ENCODE measurements at regions not wholly inside any gene's neighbourhood (a gene's known extent, or its start where the extent isn't known, plus 50 kb on each side); places are given as distances from the start of the nearest gene placed in this dataset.

DNA sequence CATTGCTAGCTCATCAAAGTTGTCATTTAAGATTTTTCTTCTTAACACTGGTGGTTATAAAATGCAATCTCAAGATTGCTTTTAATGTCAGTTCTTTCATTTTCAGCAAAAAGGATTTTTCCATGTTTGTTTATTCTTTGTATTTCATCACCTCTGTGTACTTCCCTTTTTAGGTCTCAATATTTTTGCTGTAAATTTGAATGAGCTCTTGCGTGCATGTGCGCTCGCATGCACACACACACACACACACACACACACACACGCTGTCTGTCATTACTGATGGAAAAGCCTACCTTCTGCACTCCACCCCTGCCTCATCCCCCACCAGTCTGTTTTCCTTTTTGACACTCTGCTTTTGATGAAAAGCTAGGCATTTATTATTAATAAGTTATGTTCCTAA is 85.3 kb upstream of the FYN start:
- no peak for DNase-seq

GRCh38 chr6:111959766-111960165 is 86.5 kb upstream of the FYN start:
- no peak for DNase-seq

- no peak for DNase-seq
Observed at GRCh38 chr6:111967131-111967530, 86.8 kb upstream of the CCN6 start.

GRCh38 chr6:111970426-111970825 is 83.5 kb upstream of the CCN6 start:
- no peak for DNase-seq

- DNase-seq = no peak
Observed at GRCh38 chr6:111971181-111971841, 82.6 kb upstream of the CCN6 start.

- DNase-seq = no peak
Observed at GRCh38 chr6:111971866-111972532, 81.9 kb upstream of the CCN6 start.

DNA sequence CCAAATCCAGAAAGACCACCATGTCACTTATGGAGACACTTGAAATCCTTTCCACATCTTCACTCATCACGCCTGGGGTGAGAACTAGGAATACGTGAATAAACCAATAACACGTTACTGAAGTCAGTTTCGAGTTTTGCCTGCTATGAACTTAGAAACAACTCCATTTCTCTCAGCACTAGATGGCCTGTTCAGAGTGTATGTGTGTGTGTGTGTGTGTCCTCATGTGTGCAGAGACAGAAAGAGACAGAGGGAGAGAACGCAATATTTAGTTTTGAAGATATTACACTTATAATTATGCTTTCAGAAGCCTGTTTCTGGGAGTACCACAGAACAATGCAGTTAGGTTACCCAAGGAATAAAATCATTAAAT is 81.2 kb upstream of the CCN6 start:
- DNase-seq = no peak

DNA sequence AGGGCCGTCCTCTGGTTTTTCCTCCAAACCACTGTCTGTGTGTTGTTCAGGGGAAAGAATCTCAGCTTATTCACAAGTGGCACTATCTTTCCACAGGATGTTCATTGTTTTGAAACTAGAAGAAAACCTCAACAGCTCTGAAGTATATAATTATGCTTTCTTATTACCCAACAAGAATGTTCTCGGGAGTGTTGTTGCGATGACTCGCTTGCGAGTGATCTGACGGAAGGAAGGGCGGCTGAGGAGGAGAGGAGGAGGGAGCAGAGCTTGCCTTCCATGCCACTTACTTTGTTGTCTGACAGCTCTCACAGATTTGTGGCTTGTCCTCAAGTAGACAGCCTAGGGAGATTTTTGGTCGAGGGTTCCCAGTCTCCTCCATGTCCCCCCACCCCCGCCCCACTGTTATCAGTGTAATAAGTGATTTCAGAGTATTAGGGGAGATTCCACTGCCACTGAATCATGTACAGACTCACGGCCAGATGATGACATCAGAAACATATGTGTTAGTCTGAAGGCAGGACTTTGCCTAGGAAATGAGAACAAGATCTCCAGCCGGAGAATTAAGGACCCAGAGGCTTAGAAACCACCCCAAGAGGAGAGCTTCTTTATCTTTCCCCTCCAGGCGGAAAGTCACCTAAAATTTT is 80.7 kb upstream of the CCN6 start:
- peak; percentile 47 for DNase-seq

- no peak for DNase-seq
Observed at GRCh38 chr6:111973927-111974639, 79.8 kb upstream of the CCN6 start.

- no peak for DNase-seq
Observed at GRCh38 chr6:111975466-111975865, 78.4 kb upstream of the CCN6 start.

DNA sequence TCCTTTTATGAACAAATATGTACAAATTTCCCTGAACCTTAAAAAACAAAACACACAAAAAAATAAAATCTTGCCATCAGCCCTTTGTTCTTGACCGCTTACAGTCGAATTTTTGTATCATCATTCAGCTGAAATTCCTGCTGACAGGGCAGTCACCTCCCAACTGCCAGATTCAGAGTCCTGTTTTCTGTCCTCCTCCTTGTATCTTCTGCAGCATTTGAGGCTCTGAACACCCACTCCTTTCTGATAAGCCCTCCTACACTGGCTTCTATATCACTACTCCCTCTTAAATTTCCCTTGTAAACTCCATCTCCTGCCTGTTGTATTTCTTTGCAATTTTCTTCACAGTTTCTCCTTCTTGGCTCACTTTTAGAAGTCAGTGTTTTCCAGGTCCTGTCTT is 77.8 kb upstream of the CCN6 start:
- no peak for DNase-seq

DNA sequence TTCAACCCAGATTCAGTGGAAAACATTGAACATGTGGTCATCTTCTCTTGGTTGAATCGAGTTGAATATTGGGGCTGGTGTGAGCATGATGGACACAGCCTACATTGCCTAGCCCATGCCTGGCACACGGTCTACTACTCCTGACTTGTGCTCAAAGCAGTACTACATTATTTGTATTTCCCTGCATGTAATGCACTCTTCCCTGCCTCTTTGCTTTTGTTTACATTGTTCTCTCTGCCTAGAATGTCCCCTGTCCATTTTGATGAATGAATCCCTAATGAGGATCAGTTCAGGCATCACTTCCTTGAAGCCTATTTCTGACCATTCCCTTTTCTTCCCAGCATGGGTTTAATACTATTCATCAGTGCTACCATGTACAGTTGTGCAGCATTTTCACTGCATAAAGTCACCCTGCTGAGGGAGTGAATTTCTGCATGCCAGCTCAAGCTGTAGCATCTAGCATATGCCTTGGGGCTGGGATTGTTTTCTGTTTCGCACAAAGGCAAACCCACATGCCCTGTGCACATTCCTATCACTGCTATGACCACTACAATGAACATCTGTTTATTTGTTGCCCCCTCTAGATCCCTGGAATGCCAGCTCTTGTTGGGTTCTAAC is 75.3 kb upstream of the CCN6 start:
- no peak for DNase-seq

DNA sequence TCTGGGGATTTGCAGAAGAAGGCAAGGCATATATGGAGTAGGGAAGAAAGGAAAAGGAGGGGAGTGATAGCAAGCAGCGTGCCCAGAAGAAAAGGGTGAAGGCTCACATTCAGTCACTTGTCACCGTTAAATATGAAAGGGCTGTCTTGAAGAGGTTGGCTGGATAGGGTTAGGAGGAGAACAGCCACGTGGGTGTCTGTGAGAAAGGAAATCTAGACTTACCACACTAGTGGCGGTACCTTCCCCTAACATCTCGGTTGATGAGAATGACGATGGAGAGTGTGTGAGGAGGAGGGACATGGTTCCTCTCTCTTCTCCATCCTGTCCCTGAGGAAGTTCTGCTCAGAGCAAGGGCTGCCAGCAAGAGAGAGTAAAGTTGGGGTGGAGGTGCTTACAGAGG is 74.3 kb upstream of the CCN6 start:
- no peak for DNase-seq

GRCh38 chr6:111980143-111980542 is 73.8 kb upstream of the CCN6 start:
- no peak for DNase-seq

DNA sequence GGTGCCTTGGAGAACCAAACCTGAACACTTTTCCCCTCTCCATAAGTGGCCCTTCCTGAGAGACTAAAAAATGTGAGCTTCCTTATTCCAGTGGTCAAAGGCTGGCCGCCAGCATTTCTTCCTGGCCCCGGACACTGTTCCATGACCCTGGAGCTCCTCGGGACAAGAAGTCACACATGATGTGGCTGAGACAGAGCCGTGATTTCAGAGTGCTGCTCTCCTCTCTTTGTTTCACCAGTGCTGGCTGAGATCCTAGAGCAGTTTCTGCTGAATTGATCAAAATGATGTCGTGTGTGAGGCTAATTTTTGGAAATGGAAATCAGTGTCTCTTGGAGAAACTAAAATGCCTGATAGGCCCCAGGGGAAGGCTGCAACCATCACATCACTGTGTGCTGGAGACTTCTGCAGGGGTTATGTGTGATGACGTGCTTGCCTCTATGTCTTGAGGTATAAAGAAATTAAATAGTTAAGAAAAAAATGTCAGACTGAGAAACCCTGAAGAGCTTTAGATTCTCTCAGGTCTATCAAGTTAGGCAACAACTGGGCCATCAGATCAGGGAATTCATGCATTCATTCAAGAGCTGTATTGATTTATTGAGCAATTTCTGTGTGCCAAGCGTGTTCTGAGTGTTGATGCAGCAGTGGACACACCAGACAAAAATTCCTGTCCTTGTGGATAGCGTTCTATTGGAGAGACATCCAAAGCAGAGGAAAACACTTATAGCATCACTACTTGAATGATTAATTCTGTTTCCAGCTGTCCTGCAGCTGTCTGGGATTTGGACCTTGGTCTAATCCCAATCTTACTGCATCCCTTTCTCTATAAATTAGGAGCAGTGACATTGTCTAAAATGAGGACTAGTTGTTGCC is 72.7 kb upstream of the CCN6 start:
- DNase-seq = no peak

DNA sequence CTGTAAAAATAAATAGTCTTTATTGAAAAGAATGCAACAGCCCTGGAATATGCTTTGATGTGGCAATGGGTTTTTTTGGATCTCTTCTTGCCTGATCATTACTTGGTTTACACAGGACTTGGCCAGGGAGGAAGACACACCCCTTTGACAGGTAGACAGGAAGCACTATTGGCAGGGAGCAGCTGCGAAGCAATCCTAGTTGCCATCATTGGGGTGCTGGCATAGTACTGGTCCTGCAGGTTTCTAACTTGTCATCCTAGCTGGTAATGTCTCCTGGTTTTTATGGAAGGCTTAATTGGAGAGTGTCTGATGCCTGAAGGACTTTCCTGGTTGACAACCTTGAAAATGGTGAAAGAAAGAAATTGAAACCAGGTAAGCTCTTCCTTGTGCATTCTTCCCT is 71.2 kb upstream of the CCN6 start:
- DNase-seq = no peak

DNA sequence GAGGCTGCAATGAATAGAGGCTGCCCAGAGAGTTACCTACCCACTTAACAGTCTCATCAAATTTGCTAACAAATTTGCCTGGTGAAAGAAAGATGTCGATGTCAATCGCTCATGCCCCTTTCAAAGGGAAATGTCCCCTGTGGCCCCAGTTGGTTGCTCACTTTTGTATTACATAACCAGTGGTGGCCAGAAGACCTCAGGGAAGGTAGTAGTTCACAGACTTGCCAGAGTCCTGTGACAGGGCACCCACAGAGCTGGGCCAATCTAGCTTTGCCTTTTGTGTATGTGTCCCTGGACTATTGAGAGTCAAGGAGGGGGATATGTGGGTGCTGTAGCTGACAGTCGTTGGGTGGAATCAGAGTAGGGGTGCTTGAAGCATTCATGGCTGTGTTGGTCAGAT is 70.7 kb upstream of the CCN6 start:
- DNase-seq = no peak

- no peak for DNase-seq
Observed at GRCh38 chr6:111984081-111984480, 69.8 kb upstream of the CCN6 start.

DNA sequence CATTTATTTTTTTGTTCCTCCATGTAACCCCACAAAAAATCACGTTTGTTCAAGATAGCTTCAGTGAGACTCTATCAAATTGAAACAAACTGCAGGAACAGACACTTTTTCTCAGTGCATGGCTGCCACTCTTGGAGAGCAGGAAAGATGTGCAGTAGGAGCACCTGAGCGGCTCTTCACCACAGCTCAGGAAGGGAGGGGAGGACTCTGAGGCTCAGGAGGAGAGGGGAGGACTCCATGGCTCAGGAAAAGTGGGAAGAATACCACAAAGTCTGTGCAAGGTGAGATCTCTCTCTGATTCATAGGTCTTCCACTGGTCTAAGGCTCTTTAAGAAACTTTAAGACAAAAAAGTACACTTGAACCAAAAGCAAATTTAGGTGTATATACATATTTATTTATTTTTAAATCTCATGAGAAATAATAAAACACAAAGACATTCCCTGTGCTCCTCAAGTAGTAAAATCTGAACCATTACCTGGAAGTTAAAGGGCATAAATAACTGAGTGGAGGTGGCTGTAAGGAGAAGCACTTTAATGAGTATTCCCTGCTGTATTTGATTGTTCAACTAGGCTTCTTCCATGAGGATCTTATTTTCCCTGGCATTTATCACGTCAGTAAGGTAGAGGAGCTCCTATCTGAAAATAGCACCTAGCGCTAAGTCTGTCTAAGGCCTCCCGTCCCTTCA is 69.2 kb upstream of the CCN6 start:
- DNase-seq = no peak

DNA sequence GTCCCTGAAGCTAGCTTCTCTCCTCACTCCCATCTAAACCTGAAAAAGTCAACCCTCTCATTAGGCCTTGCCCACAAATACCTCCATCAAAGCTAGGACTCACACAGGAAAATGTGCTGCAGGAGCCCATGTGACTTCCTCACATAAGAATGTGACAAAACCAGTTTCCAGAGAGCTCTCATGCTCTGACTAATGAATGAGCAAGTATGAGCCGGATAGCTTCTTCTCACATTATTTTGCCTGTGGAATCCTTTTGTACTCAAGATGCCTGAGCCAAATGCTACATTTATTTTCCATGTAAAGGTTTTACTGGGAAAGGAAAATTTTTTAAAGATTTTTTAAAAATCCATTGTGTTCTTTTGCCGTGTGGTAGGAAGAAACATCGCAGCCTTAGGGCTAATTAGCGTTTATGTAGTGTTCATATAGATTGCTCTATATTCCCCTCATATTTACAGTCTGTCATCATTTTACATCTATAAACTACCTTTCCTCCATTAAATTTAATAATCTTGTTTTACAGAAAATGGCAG is 68.6 kb upstream of the CCN6 start:
- no peak for DNase-seq

GRCh38 chr6:111986651-111987050 is 67.3 kb upstream of the CCN6 start:
- no peak for DNase-seq

All from T-helper 9 cell (primary cell).